Esophagus squamous epithelium (tissue), 4 donors: ENCODE measurements at regions not wholly inside any gene's neighbourhood (a gene's known extent, or its start where the extent isn't known, plus 50 kb on each side); places are given as distances from the start of the nearest gene placed in this dataset.

Source experiments
- CTCF ChIP-seq, 6 experiments: fragments of 450-650 bp in 4 of 6; fragments of 200-600 bp in 2 of 6; sonication (generic) in 2 of 6; IDR thresholded peaks; one replicate each; pipeline ENCODE4 v1.5.1; 2016 to 2019; ENCODE audit warnings: antibody characterized with exemption in 6 of 6, mild to moderate bottlenecking in 4 of 6, moderate library complexity in 4 of 6
- POLR2A ChIP-seq, 4 donors: fragments of 450-650 bp; IDR thresholded peaks; one replicate each; pipeline ENCODE4 v1.6.1; 2017; ENCODE audit warnings: antibody characterized with exemption in 4 of 4, mild to moderate bottlenecking in 4 of 4, moderate library complexity in 3 of 4

GRCh38 chr12:28121899-28122655 lies 68.2 kb upstream of the CCDC91 start:
- TF ChIP-seq CTCF (IDR thresholded peaks at IDR 0.05) (no peak), POLR2A (IDR thresholded peaks at IDR 0.05) (no peak)
